Fibroblast of the aortic adventitia (primary cell): ENCODE measurements at regions not wholly inside any gene's neighbourhood (a gene's known extent, or its start where the extent isn't known, plus 50 kb on each side); places are given as distances from the start of the nearest gene placed in this dataset.

Experiments used
- DNase-seq: peaks from one replicate; pipeline ENCODE4 v3.0.0-alpha.2; 2010; ENCODE audit warnings: low read depth
- H3K4me3 ChIP-seq: 2 replicates; pipeline ENCODE4 v1.5.1; 2011; ENCODE audit warnings: low read depth, mild to moderate bottlenecking, control low read depth, low read length, moderate library complexity
- TF ChIP-seq, protein P1 (sequence below): IDR thresholded peaks from 2 replicates; pipeline ENCODE4 v1.5.1; 2011; ENCODE audit warnings: mild to moderate bottlenecking, low read length, control low read depth, inconsistent platforms; ENCODE audit not compliant: insufficient read depth

DNA sequence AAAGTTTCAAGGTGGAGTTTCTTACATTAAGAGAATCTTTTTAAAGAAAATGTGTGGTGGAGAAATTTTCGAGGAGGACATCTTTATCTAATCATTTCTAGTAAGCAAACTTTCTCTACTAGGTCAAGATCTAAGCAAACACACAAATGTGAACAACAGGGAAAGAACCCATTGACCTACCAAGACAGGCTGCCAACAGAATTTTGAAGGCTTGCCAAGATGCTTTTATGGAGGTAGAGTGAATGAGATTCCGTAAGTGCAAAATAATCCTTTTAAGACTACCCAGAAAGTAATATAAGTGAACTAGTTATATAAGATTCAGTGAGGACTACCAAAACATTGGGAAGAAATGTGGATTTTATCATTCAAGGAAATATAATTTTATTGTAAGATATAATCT is 357.1 kb upstream of the PDE3A start:
- no peak for DNase-seq
- no peak overlapping the region for H3K4me3 ChIP-seq
- TF ChIP-seq, protein P1, sequence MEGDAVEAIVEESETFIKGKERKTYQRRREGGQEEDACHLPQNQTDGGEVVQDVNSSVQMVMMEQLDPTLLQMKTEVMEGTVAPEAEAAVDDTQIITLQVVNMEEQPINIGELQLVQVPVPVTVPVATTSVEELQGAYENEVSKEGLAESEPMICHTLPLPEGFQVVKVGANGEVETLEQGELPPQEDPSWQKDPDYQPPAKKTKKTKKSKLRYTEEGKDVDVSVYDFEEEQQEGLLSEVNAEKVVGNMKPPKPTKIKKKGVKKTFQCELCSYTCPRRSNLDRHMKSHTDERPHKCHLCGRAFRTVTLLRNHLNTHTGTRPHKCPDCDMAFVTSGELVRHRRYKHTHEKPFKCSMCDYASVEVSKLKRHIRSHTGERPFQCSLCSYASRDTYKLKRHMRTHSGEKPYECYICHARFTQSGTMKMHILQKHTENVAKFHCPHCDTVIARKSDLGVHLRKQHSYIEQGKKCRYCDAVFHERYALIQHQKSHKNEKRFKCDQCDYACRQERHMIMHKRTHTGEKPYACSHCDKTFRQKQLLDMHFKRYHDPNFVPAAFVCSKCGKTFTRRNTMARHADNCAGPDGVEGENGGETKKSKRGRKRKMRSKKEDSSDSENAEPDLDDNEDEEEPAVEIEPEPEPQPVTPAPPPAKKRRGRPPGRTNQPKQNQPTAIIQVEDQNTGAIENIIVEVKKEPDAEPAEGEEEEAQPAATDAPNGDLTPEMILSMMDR: no peak

DNA sequence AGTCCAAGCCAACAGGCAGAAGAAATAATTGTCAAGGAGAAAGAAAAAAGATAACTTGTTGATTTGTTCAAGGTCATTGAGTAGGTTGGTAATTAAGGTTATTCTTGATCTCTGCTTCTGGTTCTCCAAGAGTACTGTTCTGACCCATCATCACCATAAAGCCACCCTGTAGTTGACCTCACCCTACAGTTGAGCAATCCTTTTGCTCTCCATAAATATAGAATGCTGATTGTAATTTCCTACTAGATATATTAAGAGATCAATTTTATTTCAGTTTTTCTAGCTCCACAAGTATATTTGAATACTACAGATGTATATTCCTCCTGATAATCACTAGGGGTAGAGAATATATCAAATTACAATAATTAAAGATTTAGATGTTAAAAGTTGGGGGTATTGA is 350.5 kb upstream of the PDE3A start:
- H3K4me3 ChIP-seq: no peak overlapping the region
- no peak for DNase-seq
- TF ChIP-seq, protein P1: no peak

DNA sequence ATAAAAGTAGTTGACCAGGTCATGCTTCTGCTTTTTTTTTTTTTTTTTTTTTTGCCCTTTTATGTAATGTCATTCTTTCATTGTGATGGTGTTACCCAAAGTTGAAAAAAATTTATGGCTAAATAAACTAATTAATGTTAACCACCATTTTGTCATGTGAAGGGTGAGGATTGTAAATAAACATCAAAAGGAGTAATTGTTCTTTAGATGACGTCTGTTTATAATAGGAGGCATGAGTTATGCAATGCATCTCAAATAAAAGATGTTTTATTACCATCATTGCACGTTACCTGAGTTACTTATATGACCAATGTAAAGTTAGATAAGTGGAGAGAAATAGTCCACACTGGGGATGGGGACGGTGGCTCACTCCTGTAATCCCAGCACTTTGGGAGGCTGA is 349.9 kb upstream of the PDE3A start:
- TF ChIP-seq, protein P1: no peak
- no peak for DNase-seq
- no peak overlapping the region for H3K4me3 ChIP-seq

DNA sequence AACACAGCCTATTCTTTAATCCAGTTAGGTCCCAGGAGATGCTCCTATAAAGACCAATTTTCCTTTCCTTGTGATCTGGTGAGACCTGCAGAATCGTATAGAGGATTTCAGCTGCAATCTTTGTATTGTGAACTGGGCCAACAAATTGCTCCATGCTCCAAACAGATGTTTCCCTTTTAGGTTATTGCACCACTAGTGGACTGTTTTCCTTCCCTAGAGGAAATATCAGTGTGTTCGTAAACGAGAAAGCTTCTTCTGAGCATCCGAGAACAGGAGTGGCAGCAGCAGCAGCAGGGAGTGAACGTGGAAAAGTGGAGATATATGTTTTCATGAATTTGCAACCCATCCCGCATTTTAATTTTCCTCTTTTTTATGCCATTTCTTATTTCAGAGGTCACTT is 344.1 kb upstream of the PDE3A start:
- TF ChIP-seq, protein P1: no peak
- H3K4me3 ChIP-seq: no peak overlapping the region
- peak; percentile 51 for DNase-seq

DNA sequence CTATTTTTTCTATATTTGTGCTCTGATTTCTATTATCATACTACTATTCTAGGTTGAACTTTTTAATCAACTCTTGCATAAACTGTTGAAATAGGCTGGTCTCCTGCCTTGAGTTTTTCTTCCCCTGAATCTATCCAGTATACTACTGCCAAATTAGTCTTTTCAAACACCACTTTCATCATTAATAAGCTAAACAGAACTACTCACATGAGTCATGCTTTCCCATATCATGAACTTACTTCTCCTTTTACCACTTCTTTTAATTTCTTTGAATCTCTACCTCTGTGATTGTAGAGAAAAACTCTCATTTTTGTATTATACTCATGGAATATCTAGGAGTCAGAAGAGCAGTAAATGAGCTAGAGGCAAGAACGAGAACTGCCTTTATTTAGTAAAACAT is 340.3 kb upstream of the PDE3A start:
- TF ChIP-seq, protein P1: no peak
- DNase-seq: no peak

DNA sequence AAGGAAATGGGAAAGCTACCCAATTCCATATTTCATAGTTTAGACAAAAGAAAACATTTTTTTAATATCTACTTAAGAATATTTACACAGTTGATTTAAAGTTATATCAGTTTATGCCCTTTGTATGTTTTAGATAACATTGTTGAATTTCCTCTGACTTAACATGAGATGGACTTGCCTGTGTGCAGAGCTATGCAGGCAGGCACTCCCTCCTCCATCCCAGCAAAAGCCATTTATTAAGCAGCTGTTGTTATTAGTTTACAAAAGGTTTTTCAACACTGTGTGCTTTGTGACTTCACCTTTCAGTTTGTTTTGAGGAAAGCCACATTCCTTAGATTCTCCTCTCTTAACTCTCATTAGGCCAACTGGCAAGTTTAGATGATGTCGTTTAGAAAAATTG is 337.5 kb upstream of the PDE3A start:
- TF ChIP-seq, protein P1: no peak
- peak; percentile 14 for DNase-seq
- H3K4me3 ChIP-seq: no peak overlapping the region

More for the DNA sequence above, 340.3 kb upstream of the PDE3A start:
- H3K4me3 ChIP-seq: no peak overlapping the region

DNA sequence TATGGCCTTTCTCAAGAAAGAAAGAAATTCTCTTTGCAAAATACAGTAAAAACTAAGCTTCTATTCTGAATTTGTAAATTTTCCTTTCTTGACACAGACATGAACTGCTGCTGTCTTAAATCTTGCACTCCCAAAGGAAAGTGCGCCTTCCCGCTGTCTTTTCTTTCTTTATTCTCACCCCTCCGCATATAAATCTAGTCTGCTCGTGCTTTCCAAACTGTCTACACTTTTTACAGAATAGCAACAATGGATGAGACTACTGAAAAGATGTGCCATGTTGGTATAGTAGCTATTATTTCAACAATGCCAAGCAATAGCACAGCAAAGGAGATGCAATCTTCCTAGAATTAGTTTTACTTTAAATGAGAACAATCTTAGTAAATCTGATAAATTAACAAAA is 328.8 kb upstream of the PDE3A start:
- no peak overlapping the region for H3K4me3 ChIP-seq
- no peak for DNase-seq
- TF ChIP-seq, protein P1: no peak
